GM18867 (cell line): ENCODE measurements at regions not wholly inside any gene's neighbourhood (a gene's known extent, or its start where the extent isn't known, plus 50 kb on each side); places are given as distances from the start of the nearest gene placed in this dataset.
"Not testable (repeated sequence)": the region's sequence is repeated elsewhere in the genome, so short reads cannot be mapped to it uniquely, and the experiment has no call there.

ENCODE experiments used
- ATAC-seq: cut with Tn5 transposase; IDR thresholded peaks from one replicate; pipeline ENCODE4 v1.9.1; 2021; ENCODE audit warnings: mild to moderate bottlenecking, moderate library complexity; ENCODE audit not compliant: unreplicated experiment

- no peak for ATAC-seq
These were observed 518.6 kb downstream of the GRIN2A start for GRCh38 chr16:9663588-9663987.

GRCh38 chr16:9665851-9666271, 516.4 kb downstream of the GRIN2A start:
- no peak for ATAC-seq

- ATAC-seq, result no peak
These were observed 515.3 kb downstream of the GRIN2A start for GRCh38 chr16:9666834-9667480.

GRCh38 chr16:9670033-9670432, 512.2 kb downstream of the GRIN2A start:
- no peak for ATAC-seq

- ATAC-seq, result not testable (repeated sequence)
These were observed 511.6 kb downstream of the GRIN2A start for GRCh38 chr16:9670616-9671015.

- ATAC-seq, result not testable (repeated sequence)
These were observed 505.5 kb downstream of the GRIN2A start for GRCh38 chr16:9676560-9677300.

- ATAC-seq, result no peak
These were observed 505.0 kb downstream of the GRIN2A start for GRCh38 chr16:9677301-9677653.

GRCh38 chr16:9679213-9679767, 502.9 kb downstream of the GRIN2A start:
- no peak for ATAC-seq

- no peak for ATAC-seq
These were observed 502.1 kb downstream of the GRIN2A start for GRCh38 chr16:9680019-9680655.

GRCh38 chr16:9680968-9681367, 501.3 kb downstream of the GRIN2A start:
- ATAC-seq, result no peak

GRCh38 chr16:9681508-9681907, 500.7 kb downstream of the GRIN2A start:
- no peak for ATAC-seq

- no peak for ATAC-seq
These were observed 499.9 kb downstream of the GRIN2A start for GRCh38 chr16:9682320-9682719.

GRCh38 chr16:9683677-9684076, 498.6 kb downstream of the GRIN2A start:
- no peak for ATAC-seq

GRCh38 chr16:9687737-9688319, 494.4 kb downstream of the GRIN2A start:
- ATAC-seq, result no peak

GRCh38 chr16:9689597-9689996, 492.6 kb downstream of the GRIN2A start:
- no peak for ATAC-seq

- no peak for ATAC-seq
These were observed 487.1 kb downstream of the GRIN2A start for GRCh38 chr16:9695152-9695551.
